ENCODE measurements at regions not wholly inside any gene's neighbourhood (a gene's known extent, or its start where the extent isn't known, plus 50 kb on each side); places are given as distances from the start of the nearest gene placed in this dataset.
A peak's percentile ranks its signal among the peaks of the same experiment; 100 is the strongest.

DNA sequence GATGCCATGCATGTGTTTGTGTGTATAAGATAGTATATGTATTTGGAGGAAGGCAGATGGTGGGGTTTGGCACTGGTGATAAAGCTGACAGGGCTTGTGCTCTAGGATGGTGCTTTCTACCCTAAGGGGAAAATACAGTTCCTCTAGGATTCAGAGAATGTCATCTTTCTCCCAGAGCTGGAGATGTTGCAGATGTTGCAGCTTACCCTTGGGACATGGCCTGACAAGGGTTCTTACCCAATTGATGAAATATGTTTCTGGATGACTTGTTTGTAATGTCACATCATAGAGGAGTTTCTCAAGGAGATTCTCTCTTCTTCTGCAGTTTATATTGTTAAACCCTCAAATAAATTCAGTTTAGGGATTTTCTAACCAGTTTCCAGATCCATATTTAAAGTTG is 52.5 kb upstream of the PITX2 start:
- DNase-seq, result no peak

- DNase-seq, result no peak
Measured at GRCh38 chr4:110676241-110676640, 53.4 kb upstream of the PITX2 start.

- no peak for DNase-seq
Measured at GRCh38 chr4:110678517-110679227, 55.8 kb upstream of the PITX2 start.

DNA sequence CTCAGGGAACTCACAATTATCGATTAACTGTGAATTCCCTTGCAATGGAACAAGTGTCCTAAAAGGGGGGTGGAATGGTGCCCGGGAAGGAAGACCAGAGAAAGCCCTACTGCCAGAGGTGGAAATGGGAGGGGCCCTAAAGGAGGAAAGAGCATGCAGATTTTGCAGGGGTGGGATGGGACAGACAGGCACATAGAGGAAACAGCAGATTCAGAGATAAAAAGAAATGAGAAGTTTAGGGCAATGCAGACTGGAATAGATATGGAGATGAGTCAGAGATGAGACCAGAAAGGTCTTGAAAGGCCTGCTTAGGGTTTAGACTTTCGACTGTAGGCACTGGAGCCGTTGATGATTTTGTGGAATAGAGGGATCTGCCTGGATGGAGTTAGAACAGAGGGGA is 57.4 kb upstream of the PITX2 start:
- no peak for DNase-seq

DNA sequence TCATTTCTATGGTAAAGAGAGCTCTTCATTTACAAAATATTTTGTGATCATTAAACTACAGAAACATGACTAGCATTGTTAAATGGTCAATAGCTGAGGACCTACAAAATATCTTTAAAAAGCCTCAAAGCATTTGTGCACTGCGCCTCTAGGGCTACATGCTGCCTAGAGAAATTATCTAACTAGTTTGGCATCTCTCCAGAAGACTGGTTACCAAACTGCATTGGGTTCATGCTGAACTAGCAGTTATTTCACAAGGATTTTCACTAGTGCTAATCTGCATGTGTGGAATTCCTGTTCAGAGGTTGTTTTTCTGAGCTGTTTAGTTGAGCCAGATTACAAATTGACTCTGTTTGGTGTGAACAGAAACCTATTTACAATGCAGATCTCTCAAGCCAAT is 58.5 kb upstream of the PITX2 start:
- DNase-seq, result no peak

GRCh38 chr4:110682311-110682710 is 59.4 kb upstream of the PITX2 start:
- DNase-seq, result peak; percentile 47

DNA sequence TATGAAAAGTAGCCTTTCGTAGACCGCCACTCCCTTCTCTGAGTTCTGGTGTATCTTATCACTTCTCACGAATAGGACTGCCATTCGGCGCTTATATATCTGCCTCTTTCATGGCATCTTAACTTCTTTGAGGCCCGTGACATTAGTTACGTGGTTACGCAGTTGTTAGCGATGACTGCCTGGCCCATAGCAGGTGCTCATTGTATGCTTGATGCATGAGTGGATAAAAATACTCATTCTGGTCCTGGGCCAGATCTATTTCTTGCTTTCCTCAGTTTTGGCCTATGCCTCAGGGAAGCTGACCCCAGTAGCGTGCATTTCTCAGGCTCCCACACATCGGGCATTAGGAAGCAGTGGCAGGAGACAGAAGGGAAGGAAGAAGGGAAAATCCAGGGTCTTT is 60.7 kb upstream of the PITX2 start:
- no peak for DNase-seq

DNA sequence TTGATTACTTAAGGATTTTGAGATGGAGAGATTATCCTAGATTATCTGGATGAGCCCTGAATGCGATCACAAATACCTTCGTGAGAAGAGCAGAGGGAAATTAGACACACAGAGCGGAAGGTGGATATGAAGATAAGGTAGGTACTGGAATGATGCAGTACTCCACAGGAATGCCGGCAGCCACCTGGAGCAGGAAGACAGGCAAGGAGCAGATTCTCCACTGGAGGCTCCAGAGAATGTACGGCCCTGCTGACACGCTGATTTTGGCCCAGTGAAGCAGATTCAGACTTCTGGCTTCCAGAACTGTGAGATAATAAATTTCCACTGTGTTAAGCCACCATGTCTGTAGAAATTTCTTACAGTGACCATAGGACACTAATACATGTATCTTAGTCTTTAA is 79.4 kb upstream of the PITX2 start:
- no peak for DNase-seq

- no peak for DNase-seq
Measured at GRCh38 chr4:110704748-110705439, 82.0 kb upstream of the PITX2 start.

- DNase-seq, result no peak
Measured at GRCh38 chr4:110705440-110705782, 82.5 kb upstream of the PITX2 start.

- no peak for DNase-seq
Measured at GRCh38 chr4:110710070-110710469, 87.2 kb upstream of the PITX2 start.

DNA sequence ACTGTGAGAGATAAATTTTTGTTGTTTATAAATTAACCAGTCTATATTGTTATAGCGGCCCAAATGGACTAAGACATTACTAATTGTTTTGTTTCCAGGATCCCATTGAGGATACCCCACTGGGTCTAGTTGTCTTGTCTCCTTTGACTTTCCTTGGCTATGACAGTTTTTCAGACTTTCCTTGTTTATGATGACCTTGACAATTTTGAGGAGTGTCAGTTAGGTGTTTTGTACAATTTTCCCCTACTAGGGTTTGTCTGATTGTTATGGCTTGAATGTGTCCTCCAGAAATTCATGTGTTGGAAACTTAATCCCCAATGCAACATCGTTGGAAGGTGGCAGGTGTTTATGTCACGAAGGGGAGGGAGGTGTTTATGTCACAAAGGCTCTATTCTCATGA is 89.6 kb upstream of the PITX2 start:
- DNase-seq, result no peak

- DNase-seq, result no peak
Measured at GRCh38 chr4:110730318-110730717, 107.4 kb upstream of the PITX2 start.

DNA sequence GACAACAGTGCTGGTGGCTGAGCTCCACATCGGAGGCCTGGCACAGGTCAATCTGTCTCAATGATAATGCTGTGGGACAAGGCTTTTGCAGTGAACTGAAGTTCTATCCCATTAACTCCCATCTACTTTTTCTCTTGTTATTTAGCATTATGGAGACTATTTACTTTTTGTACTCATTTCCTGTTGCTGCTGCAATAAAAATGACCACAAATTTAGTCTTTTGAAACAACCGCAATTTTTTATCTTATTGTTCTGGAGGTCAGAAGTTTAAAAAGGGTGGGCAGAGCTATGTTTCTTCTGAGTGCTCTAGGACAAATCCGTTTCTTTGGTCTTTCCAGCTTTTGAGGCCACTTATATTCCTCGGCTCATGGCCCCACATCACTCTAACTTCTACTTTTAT is 111.0 kb upstream of the PITX2 start:
- DNase-seq, result no peak

DNA sequence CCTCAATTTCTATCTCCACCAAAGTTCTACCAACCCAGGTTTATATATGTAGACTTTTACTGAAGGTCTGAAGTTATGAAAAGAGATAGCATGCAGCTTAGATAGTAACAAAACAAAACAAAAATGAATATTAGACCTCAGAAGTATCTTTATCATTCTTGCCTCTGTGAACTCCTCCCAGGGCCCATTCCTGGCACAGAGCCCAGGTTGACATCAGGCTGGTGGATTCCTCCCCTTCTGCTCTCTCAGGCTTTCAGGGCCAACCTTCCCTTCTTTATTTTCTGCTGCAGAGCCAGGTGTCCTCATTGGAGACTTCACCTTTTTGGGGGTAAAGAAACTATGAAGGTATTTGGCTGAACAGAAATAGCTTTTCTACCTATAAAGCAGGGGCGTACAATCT is 112.8 kb upstream of the PITX2 start:
- no peak for DNase-seq

- no peak for DNase-seq
Measured at GRCh38 chr4:110737931-110738330, 115.1 kb upstream of the PITX2 start.

GRCh38 chr4:110742143-110742542 is 119.3 kb upstream of the PITX2 start:
- no peak for DNase-seq

GRCh38 chr4:110748071-110748470 is 125.2 kb upstream of the PITX2 start:
- DNase-seq, result no peak

DNA sequence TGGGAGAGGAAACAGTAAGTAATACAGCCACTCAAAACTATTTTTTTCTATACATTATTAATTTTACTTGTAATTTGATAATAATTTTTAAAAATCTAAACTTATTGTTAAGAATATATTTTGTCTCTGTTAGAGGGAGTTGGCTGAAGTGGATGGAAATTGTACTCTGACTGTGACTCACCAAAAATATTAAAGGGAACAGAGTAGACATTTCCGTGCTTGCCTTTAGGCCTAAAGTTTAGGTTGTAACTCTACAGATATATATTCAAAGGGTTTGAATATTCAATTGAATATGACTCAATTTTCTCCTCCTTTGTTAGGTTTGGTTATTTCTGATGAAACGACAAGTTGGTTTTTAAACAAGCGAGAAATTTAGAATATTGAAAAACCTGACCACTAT is 128.3 kb upstream of the PITX2 start:
- DNase-seq, result no peak

DNA sequence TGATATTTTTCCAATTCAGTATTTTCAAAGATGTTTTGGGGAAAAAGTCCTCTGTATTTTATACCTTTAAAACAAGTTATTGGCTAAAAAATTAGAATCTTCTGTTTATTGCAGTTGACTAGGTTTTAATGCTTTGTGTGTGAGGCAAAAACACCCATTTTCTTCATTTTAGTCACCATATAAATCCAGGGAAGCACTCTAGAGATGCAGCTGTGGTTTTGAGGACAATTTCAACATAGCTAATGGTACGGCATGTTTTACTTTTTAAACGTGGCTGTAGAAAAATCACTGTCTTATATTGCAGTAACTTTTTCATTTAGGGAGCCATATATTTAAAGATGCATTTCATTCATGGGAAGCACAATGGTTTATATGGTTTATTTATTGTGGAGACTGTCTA is 129.1 kb upstream of the PITX2 start:
- DNase-seq, result no peak

- no peak for DNase-seq
Measured at GRCh38 chr4:110753466-110753865, 130.6 kb upstream of the PITX2 start.

DNA sequence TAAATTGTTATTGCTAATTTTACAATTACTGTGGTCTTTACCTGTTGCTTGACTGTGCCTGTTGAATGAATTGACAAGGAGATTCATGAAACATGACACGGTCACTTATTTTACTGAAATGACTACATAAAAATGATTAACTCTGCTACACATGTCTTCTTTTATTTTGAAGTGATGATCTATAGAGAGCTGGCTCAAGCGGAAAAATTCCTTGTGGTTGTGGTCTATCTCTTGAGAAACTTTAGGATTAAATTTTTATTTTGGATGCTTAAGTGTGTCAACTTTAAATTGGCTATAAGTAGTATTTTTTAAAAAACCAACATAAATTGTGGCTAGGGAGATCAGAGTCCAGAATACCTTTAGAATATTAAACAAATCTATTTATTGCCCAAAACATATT is 131.8 kb upstream of the PITX2 start:
- DNase-seq, result no peak

DNA sequence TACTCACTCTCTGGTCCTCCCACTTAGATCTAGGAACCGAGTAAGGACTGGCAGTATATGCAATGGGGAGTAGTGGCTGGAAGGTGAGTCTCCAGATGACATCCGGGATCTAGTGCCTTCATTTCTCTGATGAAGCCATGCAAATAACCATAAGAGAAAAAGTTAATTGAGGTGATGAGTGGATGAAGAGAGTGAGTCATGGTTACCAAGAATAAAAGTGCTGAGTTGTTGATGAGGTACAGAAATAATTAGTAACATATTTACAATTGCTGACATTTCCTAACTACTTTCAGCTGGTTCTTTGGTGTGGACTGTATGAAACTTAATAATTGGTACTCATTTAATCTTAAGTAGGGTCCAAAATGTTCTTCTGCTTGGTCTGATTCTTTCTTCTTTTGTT is 146.7 kb upstream of the PITX2 start:
- no peak for DNase-seq

GRCh38 chr4:110770353-110770752 is 147.5 kb upstream of the PITX2 start:
- no peak for DNase-seq

Measured in muscle of arm (tissue), 1 donor.